GM19328 (cell line): ENCODE measurements at regions not wholly inside any gene's neighbourhood (a gene's known extent, or its start where the extent isn't known, plus 50 kb on each side); places are given as distances from the start of the nearest gene placed in this dataset.
A peak's percentile ranks its signal among the peaks of the same experiment; 100 is the strongest.

Experiments
- ATAC-seq: cut with Tn5 transposase; IDR thresholded peaks from one replicate; pipeline ENCODE4 v1.9.1; 2021; ENCODE audit warnings: mild to moderate bottlenecking, moderate library complexity; ENCODE audit not compliant: unreplicated experiment

- no peak for ATAC-seq
Observed at GRCh38 chr10:43943818-43944360, 295.2 kb upstream of the ZNF32 start.

- no peak for ATAC-seq
Observed at GRCh38 chr10:43943119-43943817, 294.6 kb upstream of the ZNF32 start.

GRCh38 chr10:43942096-43942850, 293.6 kb upstream of the ZNF32 start:
- ATAC-seq = no peak

GRCh38 chr10:43940898-43941837, 292.5 kb upstream of the ZNF32 start:
- no peak for ATAC-seq

GRCh38 chr10:43939939-43940820, 291.5 kb upstream of the ZNF32 start:
- peak; percentile 55 for ATAC-seq

GRCh38 chr10:43939389-43939938, 290.8 kb upstream of the ZNF32 start:
- peak; percentile 23 for ATAC-seq

GRCh38 chr10:43938810-43939209, 290.1 kb upstream of the ZNF32 start:
- no peak for ATAC-seq

- no peak for ATAC-seq
Observed at GRCh38 chr10:43931308-43931930, 282.7 kb upstream of the ZNF32 start.

- ATAC-seq = no peak
Observed at GRCh38 chr10:43930777-43931176, 282.1 kb upstream of the ZNF32 start.

GRCh38 chr10:43930243-43930642, 281.6 kb upstream of the ZNF32 start:
- ATAC-seq = no peak

- no peak for ATAC-seq
Observed at GRCh38 chr10:43929122-43929521, 280.4 kb upstream of the ZNF32 start.

- ATAC-seq = no peak
Observed at GRCh38 chr10:43928425-43928968, 279.8 kb upstream of the ZNF32 start.

GRCh38 chr10:43926875-43927406, 278.3 kb upstream of the ZNF32 start:
- no peak for ATAC-seq

- ATAC-seq = no peak
Observed at GRCh38 chr10:43926371-43926770, 277.7 kb upstream of the ZNF32 start.

GRCh38 chr10:43925793-43926192, 277.1 kb upstream of the ZNF32 start:
- ATAC-seq = no peak

- ATAC-seq = no peak
Observed at GRCh38 chr10:43923328-43923727, 274.6 kb upstream of the ZNF32 start.

GRCh38 chr10:43922335-43923280, 273.9 kb upstream of the ZNF32 start:
- no peak for ATAC-seq

GRCh38 chr10:43921881-43922280, 273.2 kb upstream of the ZNF32 start:
- no peak for ATAC-seq
